ENCODE measurements at regions not wholly inside any gene's neighbourhood (a gene's known extent, or its start where the extent isn't known, plus 50 kb on each side); places are given as distances from the start of the nearest gene placed in this dataset.

GRCh38 chr7:67817481-67817880 is 820.8 kb downstream of the TYW1 start:
- no peak for TF ChIP-seq CEBPB (IDR thresholded peaks at IDR 0.05; ENCODE audit: low read depth, low read length)
- no peak for TF ChIP-seq CTCF (conservative IDR thresholded peaks at IDR 0.05; ENCODE audit: low read depth, low read length)
- no peak for TF ChIP-seq USF2 (IDR thresholded peaks at IDR 0.05; ENCODE audit: low read depth, low read length)
- TF ChIP-seq POLR2A (IDR thresholded peaks at IDR 0.05; ENCODE audit: low read depth, low read length): no peak
- TF ChIP-seq CHD1 (IDR thresholded peaks at IDR 0.05; ENCODE audit: low read depth, low read length): no peak
- TF ChIP-seq BHLHE40 (IDR thresholded peaks at IDR 0.05; ENCODE audit: low read depth, low read length): no peak
- no peak for TF ChIP-seq RAD21 (IDR thresholded peaks at IDR 0.05; ENCODE audit: low read length)
- TF ChIP-seq MXI1 (IDR thresholded peaks at IDR 0.05; ENCODE audit: borderline replicate concordance, low read depth, low read length): no peak
- no peak for TF ChIP-seq ELK1 (IDR thresholded peaks at IDR 0.05; ENCODE audit: borderline replicate concordance, low read depth, low read length)
- TF ChIP-seq RFX5 (IDR thresholded peaks at IDR 0.05; ENCODE audit: low read depth, low read length): no peak

All from IMR-90 (cell line).